Tibial nerve (tissue), 4 donors: ENCODE measurements at regions not wholly inside any gene's neighbourhood (a gene's known extent, or its start where the extent isn't known, plus 50 kb on each side); places are given as distances from the start of the nearest gene placed in this dataset.

ENCODE experiments used
- DNase-seq, 2 donors: peaks; one replicate each; pipeline ENCODE4 v3.0.0-alpha.2; 2019; ENCODE audit warnings: low spot score in 2 of 2
- H3K27ac ChIP-seq, 4 donors: fragments of 200-600 bp; sonication (generic) in 3 of 4; one replicate each; pipeline ENCODE4 v1.5.1; 2017 to 2019; ENCODE audit warnings: mild to moderate bottlenecking in 1 of 4
- H3K27me3 ChIP-seq, 2 donors: fragments of 200-600 bp; sonication (generic) in 1 of 2; one replicate each; pipeline versions ENCODE4 v1.5.1 to v1.6.0; 2017 to 2019
- H3K36me3 ChIP-seq, 3 donors: fragments of 200-600 bp; sonication (generic); one replicate each; pipeline ENCODE4 v1.5.1; 2018 to 2019
- H3K4me1 ChIP-seq, 4 donors: fragments of 200-600 bp; sonication (generic) in 3 of 4; one replicate each; pipeline ENCODE4 v1.5.1; 2017 to 2019
- H3K4me3 ChIP-seq, 4 donors: fragments of 200-600 bp; sonication (generic) in 3 of 4; one replicate each; pipeline ENCODE4 v1.5.1; 2017 to 2019; ENCODE audit warnings: mild to moderate bottlenecking in 1 of 4, moderate library complexity in 1 of 4
- H3K9me3 ChIP-seq, 4 donors: fragments of 200-600 bp; sonication (generic) in 3 of 4; one replicate each; pipeline ENCODE4 v1.5.1; 2017 to 2019
- CTCF ChIP-seq, 5 experiments: fragments of 200-600 bp in 3 of 5; fragments of 450-650 bp in 2 of 5; sonication (generic) in 3 of 5; IDR thresholded peaks; one replicate each; pipeline ENCODE4 v1.5.1; 2016 to 2019; ENCODE audit warnings: antibody characterized with exemption in 5 of 5, mild to moderate bottlenecking in 3 of 5, moderate library complexity in 2 of 5
- EP300 ChIP-seq, 2 donors: sonication (generic); formaldehyde crosslinking; IDR thresholded peaks; one replicate each; pipeline ENCODE4 v1.6.1; 2017; ENCODE audit warnings: antibody characterized with exemption in 2 of 2, mild to moderate bottlenecking in 1 of 2
- POLR2A ChIP-seq, 2 donors: fragments of 450-650 bp; IDR thresholded peaks; one replicate each; pipeline ENCODE4 v1.6.1; 2017; ENCODE audit warnings: antibody characterized with exemption in 2 of 2, mild to moderate bottlenecking in 2 of 2, moderate library complexity in 2 of 2
- WGBS, 2 donors: methylation state at CpG; one replicate each; pipeline ENCODE4 v1.1.5; 2018; 5-methylcytosine and 5-hydroxymethylcytosine counted together

- no peak for DNase-seq
- WGBS, 2 donors, result 86 to 97% methylated on average over 1 of the region's 1 CpG
- H3K36me3 ChIP-seq, result no peaks in the 10 kb centered on the region
- H3K9me3 ChIP-seq, result no peaks in the 10 kb centered on the region
- H3K4me3 ChIP-seq, result no peak overlapping the region
- no peaks in the 10 kb centered on the region for H3K27me3 ChIP-seq
- no peaks in the 10 kb centered on the region for H3K4me1 ChIP-seq
- H3K27ac ChIP-seq, result no peak overlapping the region
- TF ChIP-seq EP300 (IDR thresholded peaks at IDR 0.05) (no peak), CTCF (IDR thresholded peaks at IDR 0.05) (no peak), POLR2A (IDR thresholded peaks at IDR 0.05) (no peak)
Observed at GRCh38 chr12:87280893-87281292, 748.3 kb downstream of the C12orf50 start.

GRCh38 chr12:87280356-87280755, 748.8 kb downstream of the C12orf50 start:
- H3K9me3 ChIP-seq, result no peaks in the 10 kb centered on the region
- no peak overlapping the region for H3K4me3 ChIP-seq
- no peaks in the 10 kb centered on the region for H3K4me1 ChIP-seq
- DNase-seq, result no peak
- H3K27me3 ChIP-seq, result no peaks in the 10 kb centered on the region
- no peak for TF ChIP-seq POLR2A (IDR thresholded peaks at IDR 0.05)
- TF ChIP-seq CTCF (IDR thresholded peaks at IDR 0.05), result no peak
- TF ChIP-seq EP300 (IDR thresholded peaks at IDR 0.05), result no peak
- no peak overlapping the region for H3K27ac ChIP-seq
- WGBS, 2 donors, result 77 to 91% methylated on average over 2 of the region's 2 CpGs
- no peaks in the 10 kb centered on the region for H3K36me3 ChIP-seq

- H3K27ac ChIP-seq, result no peak overlapping the region
- H3K27me3 ChIP-seq, result no peaks in the 10 kb centered on the region
- H3K4me3 ChIP-seq, result no peak overlapping the region
- DNase-seq, result no peak
- no peaks in the 10 kb centered on the region for H3K36me3 ChIP-seq
- TF ChIP-seq CTCF (IDR thresholded peaks at IDR 0.05) (peak in 2 of 5 experiments; percentile 22 to 23), POLR2A (IDR thresholded peaks at IDR 0.05) (no peak)
- no peaks in the 10 kb centered on the region for H3K9me3 ChIP-seq
- H3K4me1 ChIP-seq, result no peaks in the 10 kb centered on the region
- WGBS, 2 donors, result 82 to 83% methylated on average over 4 of the region's 4 CpGs
Observed at GRCh38 chr12:87274594-87275245, 754.5 kb downstream of the C12orf50 start.

- WGBS, 2 donors, result 59 to 60% methylated on average over 2 of the region's 2 CpGs
Observed at GRCh38 chr12:87272851-87273250, 756.4 kb downstream of the C12orf50 start.

GRCh38 chr12:87270919-87271318, 758.3 kb downstream of the C12orf50 start:
- WGBS, 2 donors, result 30 to 32% methylated on average over 3 of the region's 3 CpGs
- Histone ChIP-seq H3K9me3 (no peaks in the 10 kb centered on the region), H3K36me3 (no peaks in the 10 kb centered on the region), H3K27ac (no peak overlapping the region), H3K4me1 (no peaks in the 10 kb centered on the region), H3K27me3 (no peaks in the 10 kb centered on the region), H3K4me3 (no peak overlapping the region)
- no peak for TF ChIP-seq POLR2A (IDR thresholded peaks at IDR 0.05)
- TF ChIP-seq EP300 (IDR thresholded peaks at IDR 0.05), result no peak
- no peak for TF ChIP-seq CTCF (IDR thresholded peaks at IDR 0.05)
- no peak for DNase-seq

More at GRCh38 chr12:87272851-87273250, 756.4 kb downstream of the C12orf50 start:
- H3K36me3 ChIP-seq, result no peaks in the 10 kb centered on the region
- no peaks in the 10 kb centered on the region for H3K4me1 ChIP-seq
- no peaks in the 10 kb centered on the region for H3K27me3 ChIP-seq
- DNase-seq, result no peak
- no peak overlapping the region for H3K27ac ChIP-seq
- no peaks in the 10 kb centered on the region for H3K9me3 ChIP-seq
- TF ChIP-seq POLR2A (IDR thresholded peaks at IDR 0.05) (no peak), EP300 (IDR thresholded peaks at IDR 0.05) (no peak), CTCF (IDR thresholded peaks at IDR 0.05) (no peak)
- H3K4me3 ChIP-seq, result no peak overlapping the region
